Activated T-helper 1 cell treated with Interleukin-2 at 50 U/mL for 16 hours (primary cell): ENCODE measurements at regions not wholly inside any gene's neighbourhood (a gene's known extent, or its start where the extent isn't known, plus 50 kb on each side); places are given as distances from the start of the nearest gene placed in this dataset.

ENCODE experiments used
- DNase-seq: peaks from one replicate; pipeline ENCODE4 v3.0.0-alpha.2; 2020; ENCODE audit warnings: low read depth

- DNase-seq, result no peak
These were observed 86.9 kb upstream of the PITX1 start for GRCh38 chr5:135120951-135121350.

GRCh38 chr5:135119481-135119880 is 85.5 kb upstream of the PITX1 start:
- DNase-seq, result no peak

- no peak for DNase-seq
These were observed 83.6 kb upstream of the PITX1 start for GRCh38 chr5:135117590-135117989.

- DNase-seq, result no peak
These were observed 82.1 kb upstream of the PITX1 start for GRCh38 chr5:135116160-135116561.

GRCh38 chr5:135115591-135115990 is 81.6 kb upstream of the PITX1 start:
- DNase-seq, result no peak

GRCh38 chr5:135114759-135115158 is 80.7 kb upstream of the PITX1 start:
- DNase-seq, result no peak

- DNase-seq, result no peak
These were observed 78.1 kb upstream of the PITX1 start for GRCh38 chr5:135112008-135112725.

- DNase-seq, result no peak
These were observed 77.0 kb upstream of the PITX1 start for GRCh38 chr5:135110785-135111596.

- DNase-seq, result no peak
These were observed 75.0 kb upstream of the PITX1 start for GRCh38 chr5:135108992-135109391.

- DNase-seq, result no peak
These were observed 74.5 kb upstream of the PITX1 start for GRCh38 chr5:135108569-135108968.

- no peak for DNase-seq
These were observed 74.0 kb upstream of the PITX1 start for GRCh38 chr5:135107986-135108385.

GRCh38 chr5:135106610-135107471 is 72.8 kb upstream of the PITX1 start:
- no peak for DNase-seq

GRCh38 chr5:135106136-135106535 is 72.1 kb upstream of the PITX1 start:
- no peak for DNase-seq

- DNase-seq, result no peak
These were observed 71.1 kb upstream of the PITX1 start for GRCh38 chr5:135105105-135105484.

GRCh38 chr5:135103575-135103853 is 69.5 kb upstream of the PITX1 start:
- no peak for DNase-seq

- DNase-seq, result no peak
These were observed 68.9 kb upstream of the PITX1 start for GRCh38 chr5:135102716-135103574.

- no peak for DNase-seq
These were observed 66.4 kb upstream of the PITX1 start for GRCh38 chr5:135100431-135100830.

- no peak for DNase-seq
These were observed 66.0 kb upstream of the PITX1 start for GRCh38 chr5:135100011-135100410.

- DNase-seq, result no peak
These were observed 63.4 kb upstream of the PITX1 start for GRCh38 chr5:135097390-135097789.

- DNase-seq, result no peak
These were observed 61.8 kb upstream of the PITX1 start for GRCh38 chr5:135095871-135096270.

GRCh38 chr5:135095052-135095715 is 61.2 kb upstream of the PITX1 start:
- DNase-seq, result no peak
